NCI-H1436 (cell line): ENCODE measurements at regions not wholly inside any gene's neighbourhood (a gene's known extent, or its start where the extent isn't known, plus 50 kb on each side); places are given as distances from the start of the nearest gene placed in this dataset.

Experiments
- DNase-seq: peaks from one replicate; lab custom pipeline; 2025; lab: John Stamatoyannopoulos, UW

GRCh38 chr13:44096901-44097300 is 217.2 kb downstream of the LACC1 start:
- DNase-seq: no peak

DNA sequence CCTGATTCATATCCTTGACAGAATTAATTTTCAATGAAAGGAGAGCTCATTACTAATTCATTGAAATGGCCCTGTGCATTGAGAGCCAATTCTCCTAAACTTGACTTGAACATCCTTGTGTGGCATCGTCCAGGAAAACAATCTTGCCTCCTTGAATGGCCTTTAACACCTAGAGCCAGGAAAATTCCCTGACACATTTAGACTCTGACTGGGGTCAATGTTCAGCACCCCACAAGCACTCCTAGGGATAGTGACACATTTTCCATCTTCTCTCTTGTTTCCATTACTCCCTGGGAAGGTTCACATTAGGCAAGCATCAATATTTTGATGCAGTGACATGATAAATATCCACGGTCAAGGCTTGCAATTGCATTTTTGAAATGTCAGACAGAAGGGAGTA is 218.9 kb downstream of the LACC1 start:
- DNase-seq: no peak

- DNase-seq: no peak
These were observed 221.8 kb downstream of the LACC1 start for GRCh38 chr13:44101347-44102083.

DNA sequence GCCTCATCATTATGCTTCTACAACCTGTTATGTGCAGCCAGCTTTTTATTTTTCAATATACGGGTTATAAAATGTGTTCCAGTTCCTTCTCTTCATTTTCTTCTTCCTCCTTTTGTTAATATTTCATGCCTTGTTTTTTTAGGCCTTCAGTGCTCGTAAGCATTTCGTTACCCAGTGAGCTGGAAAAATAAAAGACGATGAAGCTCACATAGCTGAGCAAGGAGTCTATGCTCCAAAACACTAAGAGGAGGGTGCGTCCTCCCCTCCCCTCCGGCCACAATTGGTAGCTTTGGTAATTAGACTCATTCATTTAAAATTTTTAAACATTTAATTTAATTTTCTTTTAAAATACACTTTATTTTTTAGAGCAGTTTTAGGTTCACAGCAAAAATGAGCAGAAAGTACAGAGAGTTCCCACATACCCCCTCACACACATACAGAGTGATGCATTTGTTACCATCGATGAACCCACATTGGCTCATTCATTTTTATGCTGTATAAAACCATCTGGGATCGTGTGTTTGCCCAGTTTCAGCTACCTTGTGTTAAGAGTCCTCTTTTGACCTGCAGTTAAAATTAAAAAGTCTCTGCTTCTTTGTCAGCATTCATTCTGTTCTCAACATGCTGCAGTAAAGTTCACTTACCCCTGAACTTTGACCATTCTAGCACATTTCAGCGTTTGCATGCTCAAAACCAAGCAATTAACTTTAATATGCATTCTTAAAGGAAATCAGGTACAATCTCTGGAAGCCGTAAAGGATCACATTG is 223.9 kb downstream of the LACC1 start:
- no peak for DNase-seq

- no peak for DNase-seq
These were observed 224.4 kb downstream of the LACC1 start for GRCh38 chr13:44104197-44104490.

- no peak for DNase-seq
These were observed 225.3 kb downstream of the LACC1 start for GRCh38 chr13:44104969-44105368.

GRCh38 chr13:44106266-44107152 is 226.8 kb downstream of the LACC1 start:
- no peak for DNase-seq

GRCh38 chr13:44107357-44108121 is 227.8 kb downstream of the LACC1 start:
- DNase-seq: no peak

DNA sequence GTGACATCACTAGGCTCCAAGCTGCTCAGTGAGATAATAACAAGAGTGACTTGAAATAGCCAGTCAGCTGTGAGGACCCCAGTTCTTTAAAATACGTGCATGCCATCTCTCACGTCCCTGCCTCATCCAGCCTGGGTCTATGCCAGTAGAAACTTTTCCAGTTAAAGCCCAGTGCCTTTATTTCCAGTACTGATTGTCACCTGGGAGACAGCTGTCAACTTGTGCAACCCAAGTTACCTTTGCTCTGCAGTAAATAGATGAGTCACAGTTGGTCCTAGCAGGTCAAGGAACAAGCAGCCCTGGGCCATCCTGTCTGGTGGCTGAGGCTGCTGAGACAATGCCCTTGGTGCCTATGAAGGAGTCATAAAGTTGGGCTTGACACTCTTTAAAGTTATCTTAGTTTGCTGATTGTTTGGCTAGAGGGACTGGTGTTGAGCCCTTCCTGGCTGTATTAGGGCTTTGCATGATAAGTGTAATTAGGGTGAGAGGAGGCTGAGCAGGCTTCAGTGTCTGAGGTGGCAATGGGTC is 228.7 kb downstream of the LACC1 start:
- no peak for DNase-seq

DNA sequence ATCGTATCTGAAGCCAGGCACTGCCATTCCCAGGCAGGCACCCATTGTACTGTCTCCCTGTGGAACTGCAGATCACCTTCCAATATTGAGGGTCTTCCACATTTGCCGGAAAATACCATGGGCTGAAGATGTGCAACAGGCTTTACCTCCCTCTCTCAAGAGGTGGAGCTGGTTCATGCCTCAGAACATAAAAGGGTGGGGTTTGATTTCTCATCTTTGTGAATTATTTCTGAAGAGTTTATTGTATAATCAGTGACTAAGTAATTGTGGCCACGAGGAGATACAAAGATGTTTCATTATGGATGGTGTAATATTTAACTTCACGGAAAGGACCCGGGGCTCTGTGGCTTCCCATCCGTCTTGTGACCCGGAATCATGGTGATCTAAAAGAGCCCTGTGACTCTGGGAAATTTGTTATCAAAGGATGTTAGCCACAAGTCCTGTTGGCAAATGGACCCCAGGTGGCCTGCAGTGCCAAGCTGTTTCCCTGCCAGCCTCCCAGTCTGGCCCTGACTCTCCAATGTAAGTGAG is 230.5 kb downstream of the LACC1 start:
- DNase-seq: no peak

GRCh38 chr13:44111701-44112100 is 232.0 kb downstream of the LACC1 start:
- no peak for DNase-seq

DNA sequence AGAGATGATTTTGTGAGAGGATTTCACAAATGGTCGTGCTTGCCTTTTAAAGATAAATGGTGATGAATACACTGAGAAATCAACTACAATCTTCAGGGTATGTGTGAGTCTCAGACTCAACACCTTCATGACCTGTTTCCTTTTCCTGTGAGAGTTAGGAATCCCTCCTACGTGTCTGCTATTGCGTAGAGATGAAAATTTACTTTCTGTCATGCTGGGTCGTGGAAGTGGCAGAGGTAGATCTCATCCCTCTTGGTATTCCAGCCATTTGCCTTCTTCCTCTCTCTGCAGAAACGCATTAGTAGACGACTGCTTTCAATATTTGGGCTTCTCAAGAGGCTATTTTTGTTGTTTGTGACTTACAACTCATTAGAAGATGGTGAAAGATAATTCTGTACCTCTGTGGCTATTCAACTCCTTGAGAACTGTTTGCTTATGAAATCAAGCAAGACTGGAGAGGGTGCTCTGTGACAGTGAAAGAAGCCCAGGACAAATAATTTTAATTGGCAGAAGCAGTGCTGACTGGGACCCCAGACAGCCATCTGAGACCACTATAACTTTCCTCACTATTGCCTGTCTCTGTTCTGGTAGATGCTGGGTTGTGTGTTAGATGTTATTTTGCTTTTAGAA is 233.1 kb downstream of the LACC1 start:
- no peak for DNase-seq

- DNase-seq: no peak
These were observed 237.0 kb downstream of the LACC1 start for GRCh38 chr13:44116562-44117332.

DNA sequence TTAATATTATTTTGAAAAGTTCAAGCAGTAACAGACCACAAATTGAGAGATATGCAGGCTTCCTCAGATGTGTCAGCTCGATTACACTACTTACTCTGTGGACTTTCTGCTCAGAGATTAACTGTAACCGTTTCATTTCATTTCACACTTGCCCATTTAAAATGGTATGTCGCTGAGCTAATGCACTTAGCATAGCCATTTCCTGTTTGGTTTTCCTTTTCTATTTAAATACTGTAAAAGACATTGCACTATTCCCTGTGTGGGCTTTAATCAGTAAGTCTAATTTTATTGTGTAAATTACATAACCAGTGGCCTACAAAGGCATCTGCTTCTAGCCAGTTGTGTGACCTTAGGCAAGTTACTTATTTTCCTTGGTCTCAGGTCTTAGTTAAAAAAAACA is 237.6 kb downstream of the LACC1 start:
- no peak for DNase-seq

DNA sequence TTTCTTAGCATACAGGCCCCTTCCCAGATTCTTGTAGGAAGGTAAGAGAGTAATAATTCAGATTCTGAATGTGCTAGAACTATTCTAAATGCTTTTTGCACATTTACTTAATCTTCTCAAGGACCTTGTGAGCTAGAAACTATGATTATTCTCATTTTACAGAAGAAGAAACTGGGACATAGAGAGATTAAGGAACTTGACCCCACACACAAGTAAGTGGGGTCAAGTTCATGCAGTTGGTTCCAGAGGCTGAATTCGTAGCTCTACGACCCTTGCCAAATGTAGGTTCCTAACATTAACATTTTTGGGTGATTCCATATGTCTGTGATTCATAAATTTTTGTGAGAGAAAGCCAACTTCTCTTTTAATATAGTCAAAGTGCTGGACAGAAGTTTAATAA is 238.1 kb downstream of the LACC1 start:
- no peak for DNase-seq

GRCh38 chr13:44118881-44119280 is 239.2 kb downstream of the LACC1 start:
- DNase-seq: no peak

DNA sequence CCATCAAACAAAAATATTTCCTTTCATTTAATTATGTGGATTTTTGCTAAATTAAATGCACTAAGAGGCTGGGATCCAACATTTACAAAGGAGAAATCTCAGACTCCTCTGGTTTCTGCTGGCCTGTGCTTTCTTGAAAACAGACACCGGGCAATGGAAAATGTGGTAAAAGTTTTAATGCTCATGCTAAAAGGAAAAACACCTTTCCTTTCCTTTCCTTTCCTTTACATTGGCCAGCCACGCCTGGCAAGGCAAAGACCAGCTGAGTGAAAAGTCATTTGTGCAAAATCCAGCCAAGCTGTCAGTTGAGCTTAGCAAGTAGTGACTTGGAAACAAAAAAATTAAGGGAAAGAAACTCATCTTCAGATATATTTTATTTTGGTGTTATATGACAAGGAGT is 240.3 kb downstream of the LACC1 start:
- DNase-seq: no peak

DNA sequence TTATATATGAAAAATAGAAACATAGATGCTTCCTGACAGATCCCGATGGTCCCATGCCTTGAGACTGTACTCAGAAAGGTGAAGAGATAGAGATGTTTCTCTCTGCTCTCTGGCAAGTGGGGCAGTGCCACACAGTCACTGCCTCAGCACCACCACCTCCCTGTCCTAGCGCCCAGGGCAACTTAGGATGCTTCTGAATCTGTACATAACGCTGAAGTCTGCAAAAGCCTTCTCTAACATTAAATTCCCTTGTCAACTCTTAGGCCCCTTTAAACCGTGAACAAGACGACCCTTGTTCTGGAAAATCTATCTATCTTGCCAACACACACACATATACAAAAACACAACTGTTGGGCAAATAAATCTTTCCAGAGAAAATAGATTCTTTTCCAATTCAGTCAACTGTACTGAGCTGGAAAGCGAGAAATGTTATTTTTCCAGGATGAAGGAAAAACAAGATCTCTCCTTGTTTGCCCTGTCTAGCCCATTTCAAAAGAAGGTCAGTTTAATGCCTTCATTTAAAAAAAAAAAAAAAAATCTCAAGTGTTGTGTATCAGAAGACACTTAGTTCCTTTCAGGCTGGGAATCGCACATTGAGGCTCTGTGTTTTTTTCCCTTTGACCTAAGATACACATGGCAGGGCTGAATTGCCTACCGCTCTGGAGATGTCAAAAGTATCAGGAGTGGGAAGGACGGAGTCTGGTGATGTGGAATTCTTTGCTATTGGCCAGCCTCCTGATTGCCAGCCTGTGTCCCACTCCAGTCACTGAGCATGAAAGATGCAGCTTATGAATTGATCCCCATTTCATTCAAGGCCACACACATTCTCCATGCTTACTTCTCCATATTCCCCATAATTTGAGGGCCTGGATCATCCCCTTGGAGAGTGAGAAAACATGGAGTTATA is 241.4 kb downstream of the LACC1 start:
- DNase-seq: no peak

DNA sequence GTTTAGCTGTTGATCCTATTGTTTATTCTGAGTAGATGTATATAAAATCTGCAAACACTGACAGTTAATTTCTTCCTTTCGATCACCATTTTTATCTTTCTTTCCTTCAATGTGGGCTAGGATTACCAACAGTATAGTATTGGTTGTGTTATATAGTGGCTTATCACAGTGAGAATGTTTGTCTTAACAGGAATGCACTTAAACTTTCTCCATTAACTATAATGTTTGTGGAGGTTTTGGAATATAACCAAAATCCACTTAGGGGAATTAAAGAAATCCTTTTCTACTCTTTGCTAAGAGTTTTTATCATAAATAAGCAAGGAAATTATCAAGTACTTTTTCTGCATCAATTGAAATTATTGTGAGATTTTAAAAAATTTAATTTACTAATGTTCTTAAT is 244.6 kb downstream of the LACC1 start:
- DNase-seq: no peak
